Hematopoietic multipotent progenitor cell treated with erythropoietin and hydrocortisone succinate and interleukin-3 and kit ligand, for 8 days (in vitro differentiated cells): ENCODE measurements at regions not wholly inside any gene's neighbourhood (a gene's known extent, or its start where the extent isn't known, plus 50 kb on each side); places are given as distances from the start of the nearest gene placed in this dataset.
"Not testable (repeated sequence)": the region's sequence is repeated elsewhere in the genome, so short reads cannot be mapped to it uniquely, and the experiment has no call there.

Source experiments
- DNase-seq: peaks from one replicate; pipeline ENCODE4 v3.0.0-alpha.2; 2015

- DNase-seq = not testable (repeated sequence)
Measured at GRCh38 chr5:93213111-93213794, 367.8 kb downstream of the NR2F1-AS1 start.

- DNase-seq = no peak
Measured at GRCh38 chr5:93209476-93209875, 371.5 kb downstream of the NR2F1-AS1 start.

- DNase-seq = no peak
Measured at GRCh38 chr5:93208141-93208751, 372.8 kb downstream of the NR2F1-AS1 start.

- DNase-seq = no peak
Measured at GRCh38 chr5:93206203-93206602, 374.8 kb downstream of the NR2F1-AS1 start.

- DNase-seq = no peak
Measured at GRCh38 chr5:93201061-93201460, 380.0 kb downstream of the NR2F1-AS1 start.

- no peak for DNase-seq
Measured at GRCh38 chr5:93196986-93197385, 384.0 kb downstream of the NR2F1-AS1 start.

GRCh38 chr5:93193431-93194347, 387.3 kb downstream of the NR2F1-AS1 start:
- no peak for DNase-seq

- DNase-seq = no peak
Measured at GRCh38 chr5:93192683-93193082, 388.3 kb downstream of the NR2F1-AS1 start.

- no peak for DNase-seq
Measured at GRCh38 chr5:93192087-93192486, 388.9 kb downstream of the NR2F1-AS1 start.

GRCh38 chr5:93191035-93191817, 389.8 kb downstream of the NR2F1-AS1 start:
- no peak for DNase-seq

GRCh38 chr5:93189707-93190120, 391.3 kb downstream of the NR2F1-AS1 start:
- DNase-seq = no peak

- DNase-seq = no peak
Measured at GRCh38 chr5:93188876-93189485, 392.0 kb downstream of the NR2F1-AS1 start.

GRCh38 chr5:93186076-93186682, 394.8 kb downstream of the NR2F1-AS1 start:
- DNase-seq = no peak

GRCh38 chr5:93184041-93184440, 397.0 kb downstream of the NR2F1-AS1 start:
- DNase-seq = no peak

GRCh38 chr5:93179466-93179865, 401.6 kb downstream of the NR2F1-AS1 start:
- DNase-seq = no peak

- no peak for DNase-seq
Measured at GRCh38 chr5:93174930-93175329, 406.1 kb downstream of the NR2F1-AS1 start.

- DNase-seq = no peak
Measured at GRCh38 chr5:93165559-93165958, 415.5 kb downstream of the NR2F1-AS1 start.

GRCh38 chr5:93164690-93165089, 416.3 kb downstream of the NR2F1-AS1 start:
- no peak for DNase-seq

GRCh38 chr5:93163010-93163663, 417.9 kb downstream of the NR2F1-AS1 start:
- no peak for DNase-seq

GRCh38 chr5:93161661-93162654, 419.1 kb downstream of the NR2F1-AS1 start:
- DNase-seq = no peak
